ENCODE measurements at regions not wholly inside any gene's neighbourhood (a gene's known extent, or its start where the extent isn't known, plus 50 kb on each side); places are given as distances from the start of the nearest gene placed in this dataset.

DNA sequence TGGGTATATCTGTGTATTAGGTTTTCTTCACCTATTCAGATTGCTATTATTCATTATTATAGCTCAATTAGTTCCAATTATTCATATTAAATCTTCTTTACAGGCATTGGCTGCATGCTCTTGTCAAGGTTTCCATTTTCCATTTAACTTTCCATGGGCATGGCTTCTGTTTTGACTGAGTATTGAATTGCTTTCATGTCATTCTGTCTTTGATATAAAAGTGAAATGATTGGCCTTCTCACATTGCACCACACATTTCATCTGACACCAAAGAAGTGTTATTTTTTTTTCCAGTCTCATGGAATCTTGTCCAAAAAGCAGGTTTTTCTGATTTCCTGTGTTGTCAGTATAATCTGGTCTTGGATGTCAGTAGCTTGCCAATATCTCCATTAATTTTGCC, 1244.3 kb downstream of the RAPGEF2 start:
- TF ChIP-seq EZH2 (IDR thresholded peaks at IDR 0.05; ENCODE audit: borderline replicate concordance, low read depth, low read length, poor library complexity, severe bottlenecking) = no peak
- TF ChIP-seq, protein P1, sequence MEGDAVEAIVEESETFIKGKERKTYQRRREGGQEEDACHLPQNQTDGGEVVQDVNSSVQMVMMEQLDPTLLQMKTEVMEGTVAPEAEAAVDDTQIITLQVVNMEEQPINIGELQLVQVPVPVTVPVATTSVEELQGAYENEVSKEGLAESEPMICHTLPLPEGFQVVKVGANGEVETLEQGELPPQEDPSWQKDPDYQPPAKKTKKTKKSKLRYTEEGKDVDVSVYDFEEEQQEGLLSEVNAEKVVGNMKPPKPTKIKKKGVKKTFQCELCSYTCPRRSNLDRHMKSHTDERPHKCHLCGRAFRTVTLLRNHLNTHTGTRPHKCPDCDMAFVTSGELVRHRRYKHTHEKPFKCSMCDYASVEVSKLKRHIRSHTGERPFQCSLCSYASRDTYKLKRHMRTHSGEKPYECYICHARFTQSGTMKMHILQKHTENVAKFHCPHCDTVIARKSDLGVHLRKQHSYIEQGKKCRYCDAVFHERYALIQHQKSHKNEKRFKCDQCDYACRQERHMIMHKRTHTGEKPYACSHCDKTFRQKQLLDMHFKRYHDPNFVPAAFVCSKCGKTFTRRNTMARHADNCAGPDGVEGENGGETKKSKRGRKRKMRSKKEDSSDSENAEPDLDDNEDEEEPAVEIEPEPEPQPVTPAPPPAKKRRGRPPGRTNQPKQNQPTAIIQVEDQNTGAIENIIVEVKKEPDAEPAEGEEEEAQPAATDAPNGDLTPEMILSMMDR (conservative IDR thresholded peaks at IDR 0.05; ENCODE audit: low read depth, low read length) = no peak
- POLR2A ChIA-PET (ENCODE audit: low non-redundant PET) = no interaction called here
- intact Hi-C loops (cut with micrococcal nuclease; ENCODE audit: unreplicated experiment) = no loop called here
- Histone ChIP-seq H3K36me3 (ENCODE audit: insufficient read depth, low read length, poor library complexity, severe bottlenecking) (no peaks in the 10 kb centered on the region), H3K9me3 (ENCODE audit: low read depth, low read length, poor library complexity, severe bottlenecking) (no peaks in the 10 kb centered on the region), H3K4me1 (ENCODE audit: insufficient read depth, low read length, poor library complexity, severe bottlenecking) (no peaks in the 10 kb centered on the region), H3K27me3 (replicated peaks; ENCODE audit: insufficient read depth, low read depth, low read length, poor library complexity) (no peaks in the 10 kb centered on the region), H3K27ac (ENCODE audit: low read depth, low read length, poor library complexity, severe bottlenecking) (no peak overlapping the region), H3K4me3 (ENCODE audit: low read depth, low read length, poor library complexity, severe bottlenecking) (no peak overlapping the region)
- BruUV-seq (replicated peaks) = no TSS peak
- DNase-seq (ENCODE audit: low spot score) = no peak
- CTCF ChIA-PET = no interaction called here

DNA sequence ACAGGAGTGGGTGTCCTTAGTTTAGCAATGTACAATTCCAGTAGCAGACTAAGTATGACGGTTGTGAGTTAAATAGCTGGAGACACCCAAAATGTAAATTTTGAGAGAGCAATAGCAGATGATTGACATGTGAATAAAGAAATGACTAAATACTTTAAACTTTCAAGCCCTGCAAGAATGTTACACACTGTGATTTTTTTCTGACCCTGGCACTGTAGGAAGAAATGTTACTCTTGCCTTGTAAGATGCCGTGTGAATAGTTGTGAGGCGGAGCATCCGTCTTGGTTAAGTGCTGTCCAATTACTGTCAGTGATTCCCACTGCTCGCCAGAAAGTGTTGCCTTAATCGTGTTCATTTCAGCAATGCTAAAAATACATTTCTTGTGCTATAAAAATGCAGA, 1248.1 kb downstream of the RAPGEF2 start:
- Histone ChIP-seq H3K36me3 (ENCODE audit: insufficient read depth, low read length, poor library complexity, severe bottlenecking) (no peaks in the 10 kb centered on the region), H3K4me1 (ENCODE audit: insufficient read depth, low read length, poor library complexity, severe bottlenecking) (peaks cover 3% of the 10 kb centered on the region), H3K9me3 (ENCODE audit: low read depth, low read length, poor library complexity, severe bottlenecking) (no peaks in the 10 kb centered on the region), H3K27me3 (replicated peaks; ENCODE audit: insufficient read depth, low read depth, low read length, poor library complexity) (no peaks in the 10 kb centered on the region), H3K4me3 (ENCODE audit: low read depth, low read length, poor library complexity, severe bottlenecking) (no peak overlapping the region), H3K27ac (ENCODE audit: low read depth, low read length, poor library complexity, severe bottlenecking) (no peak overlapping the region)
- intact Hi-C loops (cut with micrococcal nuclease; ENCODE audit: unreplicated experiment) = no loop called here
- ChIA-PET POLR2A (ENCODE audit: low non-redundant PET) (no interaction called here), CTCF (no interaction called here)
- TF ChIP-seq, protein P1 (conservative IDR thresholded peaks at IDR 0.05; ENCODE audit: low read depth, low read length) = no peak
- no peak for TF ChIP-seq EZH2 (IDR thresholded peaks at IDR 0.05; ENCODE audit: borderline replicate concordance, low read depth, low read length, poor library complexity, severe bottlenecking)
- no TSS peak for BruUV-seq (replicated peaks)
- DNase-seq (ENCODE audit: low spot score) = no peak

DNA sequence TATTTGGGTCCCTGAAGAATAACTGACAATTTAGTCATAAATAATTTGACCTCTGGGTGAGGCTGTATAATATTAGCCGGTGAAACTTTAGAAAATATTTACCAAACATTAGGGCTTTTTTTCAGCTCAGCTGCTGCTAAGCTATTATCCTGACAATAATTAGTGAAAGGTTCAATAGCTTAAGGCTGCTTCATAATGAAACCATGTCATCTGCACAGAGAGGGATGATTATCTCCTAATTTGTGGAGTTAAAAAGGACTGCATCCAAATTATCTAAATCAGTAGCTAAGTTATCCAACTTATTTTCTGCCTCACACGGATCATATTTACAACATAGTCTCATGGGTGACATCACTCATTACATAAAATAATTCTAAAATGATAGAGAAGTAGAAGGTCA, 1249.8 kb downstream of the RAPGEF2 start:
- no peaks in the 10 kb centered on the region for H3K36me3 ChIP-seq (ENCODE audit: insufficient read depth, low read length, poor library complexity, severe bottlenecking)
- CTCF ChIA-PET = no interaction called here
- H3K27ac ChIP-seq (ENCODE audit: low read depth, low read length, poor library complexity, severe bottlenecking) = no peak overlapping the region
- TF ChIP-seq, protein P1 (conservative IDR thresholded peaks at IDR 0.05; ENCODE audit: low read depth, low read length) = no peak
- no peak for TF ChIP-seq EZH2 (IDR thresholded peaks at IDR 0.05; ENCODE audit: borderline replicate concordance, low read depth, low read length, poor library complexity, severe bottlenecking)
- BruUV-seq (replicated peaks) = no TSS peak
- no peaks in the 10 kb centered on the region for H3K27me3 ChIP-seq (replicated peaks; ENCODE audit: insufficient read depth, low read depth, low read length, poor library complexity)
- peaks cover 3% of the 10 kb centered on the region for H3K4me1 ChIP-seq (ENCODE audit: insufficient read depth, low read length, poor library complexity, severe bottlenecking)
- H3K4me3 ChIP-seq (ENCODE audit: low read depth, low read length, poor library complexity, severe bottlenecking) = no peak overlapping the region
- DNase-seq (ENCODE audit: low spot score) = no peak
- POLR2A ChIA-PET (ENCODE audit: low non-redundant PET) = no interaction called here
- H3K9me3 ChIP-seq (ENCODE audit: low read depth, low read length, poor library complexity, severe bottlenecking) = no peaks in the 10 kb centered on the region
- intact Hi-C loops (cut with micrococcal nuclease; ENCODE audit: unreplicated experiment) = no loop called here

Measured in A673 (cell line).